MCF 10A (cell line): ENCODE measurements at regions not wholly inside any gene's neighbourhood (a gene's known extent, or its start where the extent isn't known, plus 50 kb on each side); places are given as distances from the start of the nearest gene placed in this dataset.

Source experiments
- BruUV-seq: library from RNA; stranded (reverse); fragments of 400-500 nt; replicated peaks from 2 replicates; lab custom pipeline; 2021; lab: Mats Ljungman, UMichigan
- CTCF ChIA-PET: fragments of 300-600 bp; sonication (Branson Sonifier 250); formaldehyde crosslinking; extraction: SDS; loops from one replicate; lab custom pipeline; 2021; ENCODE audit warnings: antibody characterized with exemption, inconsistent platforms; lab: Yijun Ruan, JAX
- POLR2A ChIA-PET: fragments of 300-600, 350-650 bp; sonication (Branson Sonifier 250); formaldehyde crosslinking; extraction: SDS; loops from one replicate; lab custom pipeline; 2020; ENCODE audit warnings: antibody characterized with exemption, inconsistent platforms; lab: Yijun Ruan, JAX
- DNase-seq: peaks from one replicate; pipeline ENCODE4 v3.0.0-alpha.2; 2018; ENCODE audit not compliant: unreplicated experiment
- H3K27ac Mint-ChIP-seq: one replicate; pipeline ENCODE4 v1.8.0; 2022; ENCODE audit warnings: mild to moderate bottlenecking, low read depth, mixed read lengths; ENCODE audit not compliant: unreplicated experiment
- H3K27me3 Mint-ChIP-seq: one replicate; pipeline ENCODE4 v1.8.0; 2022; ENCODE audit warnings: mixed read lengths; ENCODE audit not compliant: insufficient read depth, unreplicated experiment
- H3K36me3 Mint-ChIP-seq: one replicate; pipeline ENCODE4 v1.8.0; 2022; ENCODE audit warnings: mild to moderate bottlenecking, moderate library complexity, mixed read lengths; ENCODE audit not compliant: insufficient read depth, unreplicated experiment
- H3K4me1 Mint-ChIP-seq: one replicate; pipeline ENCODE4 v1.8.0; 2022; ENCODE audit warnings: mixed read lengths; ENCODE audit not compliant: insufficient read depth, unreplicated experiment
- H3K4me3 Mint-ChIP-seq: one replicate; pipeline ENCODE4 v1.8.0; 2022; ENCODE audit warnings: mild to moderate bottlenecking, moderate library complexity, mixed read lengths; ENCODE audit not compliant: unreplicated experiment
- H3K9me3 Mint-ChIP-seq: one replicate; pipeline ENCODE4 v1.8.0; 2022; ENCODE audit warnings: mixed read lengths; ENCODE audit not compliant: unreplicated experiment
- CTCF ChIP-seq: fragments of 200-600 bp; IDR thresholded peaks from one replicate; pipeline ENCODE4 v1.8.0; 2022; ENCODE audit warnings: antibody characterized with exemption, mild to moderate bottlenecking; ENCODE audit not compliant: unreplicated experiment
- intact Hi-C: fragments of 100-400 bp; cut with micrococcal nuclease; formaldehyde crosslinking; loops from 2 replicates; pipeline ENCODE4 v1.14.1; 2022

DNA sequence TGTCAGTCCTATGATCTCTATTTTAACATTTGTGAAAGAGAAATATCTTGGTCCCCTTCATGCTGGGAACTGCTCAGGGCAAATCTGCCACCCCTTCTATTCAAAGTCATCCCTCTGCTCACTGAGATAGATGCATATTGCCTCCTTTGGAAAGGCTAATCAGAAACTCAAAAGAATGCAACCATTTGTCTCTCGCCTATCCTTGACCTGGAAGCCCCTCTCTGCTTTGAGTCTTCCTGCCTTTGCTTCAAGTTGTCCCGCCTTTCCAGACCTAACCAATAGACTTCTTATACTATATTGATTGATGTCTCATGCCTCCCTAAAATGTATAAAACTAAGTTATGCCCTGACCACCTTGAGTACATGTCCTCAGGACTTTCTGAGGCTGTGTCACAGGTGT lies 97.0 kb downstream of the PSAT1 start:
- no peak for TF ChIP-seq CTCF
- no peak for DNase-seq
- H3K36me3 Mint-ChIP-seq, result no peaks in the 10 kb centered on the region
- no peak overlapping the region for H3K27ac Mint-ChIP-seq
- H3K4me1 Mint-ChIP-seq, result no peaks in the 10 kb centered on the region
- ChIA-PET CTCF (no interaction called here), POLR2A (no interaction called here)
- intact Hi-C loops, result no loop called here
- H3K27me3 Mint-ChIP-seq, result no peaks in the 10 kb centered on the region
- no peak overlapping the region for H3K4me3 Mint-ChIP-seq
- no TSS peak for BruUV-seq
- H3K9me3 Mint-ChIP-seq, result peaks cover 7% of the 10 kb centered on the region

GRCh38 chr9:78396087-78396486 lies 99.2 kb downstream of the PSAT1 start:
- no peaks in the 10 kb centered on the region for H3K36me3 Mint-ChIP-seq
- BruUV-seq, result no TSS peak

DNA sequence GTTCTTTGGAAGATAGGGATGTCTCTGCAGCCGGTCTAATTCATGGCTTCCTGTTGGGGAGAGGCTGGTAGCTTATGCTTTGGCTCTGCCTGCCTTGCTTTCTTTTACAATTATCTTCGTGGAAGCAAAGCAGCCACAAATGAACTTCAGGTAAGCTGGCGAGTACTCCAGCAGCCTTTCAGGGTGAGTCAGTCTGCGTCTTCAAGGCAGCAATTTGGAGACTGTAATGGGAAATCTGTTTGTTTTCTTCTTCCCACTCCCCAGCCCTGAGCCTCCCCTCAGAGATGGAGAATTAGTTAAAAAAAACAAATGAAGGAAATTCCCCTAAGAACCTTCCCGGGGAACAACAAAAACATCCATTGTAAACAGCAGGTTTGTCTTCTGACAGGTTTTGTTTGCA lies 100.1 kb downstream of the PSAT1 start:
- no TSS peak for BruUV-seq
- POLR2A ChIA-PET, result no interaction called here
- TF ChIP-seq CTCF, result no peak
- CTCF ChIA-PET, result interaction anchor here (0.9 kb wide), 1 partner anchor 466 kb away, joined by 3 read pairs; no protein-coding TSS in a partner anchor
- Mint-ChIP-seq H3K4me3 (no peak overlapping the region), H3K36me3 (no peaks in the 10 kb centered on the region), H3K27ac (no peak overlapping the region), H3K4me1 (no peaks in the 10 kb centered on the region), H3K9me3 (peaks cover 7% of the 10 kb centered on the region), H3K27me3 (no peaks in the 10 kb centered on the region)
- no peak for DNase-seq
- intact Hi-C loops, result no loop called here

More at GRCh38 chr9:78396087-78396486, 99.2 kb downstream of the PSAT1 start:
- no peak for TF ChIP-seq CTCF
- DNase-seq, result no peak
- intact Hi-C loops, result no loop called here
- no peaks in the 10 kb centered on the region for H3K27me3 Mint-ChIP-seq
- H3K27ac Mint-ChIP-seq, result no peak overlapping the region
- H3K4me1 Mint-ChIP-seq, result no peaks in the 10 kb centered on the region
- POLR2A ChIA-PET, result no interaction called here
- H3K9me3 Mint-ChIP-seq, result peaks cover 7% of the 10 kb centered on the region
- no peak overlapping the region for H3K4me3 Mint-ChIP-seq
- CTCF ChIA-PET, result no interaction called here

DNA sequence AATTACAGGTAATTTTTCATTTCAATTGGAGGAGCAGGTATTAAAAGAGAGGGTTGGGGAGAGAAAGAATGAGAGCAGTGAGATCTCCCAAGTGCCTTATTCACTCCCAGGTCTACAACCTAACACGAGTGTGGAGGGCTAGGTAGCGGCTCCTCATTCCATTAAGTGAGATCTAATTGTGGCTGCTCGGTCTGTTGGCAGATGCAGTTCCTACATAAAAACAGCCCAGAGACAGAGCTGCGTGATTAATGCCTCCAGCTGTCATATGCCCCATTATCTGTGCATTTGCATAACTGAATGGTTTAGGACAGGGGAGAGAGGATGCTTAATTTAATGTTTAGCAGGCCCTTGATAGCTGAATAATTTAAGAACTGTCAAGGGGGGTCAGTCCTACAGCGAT lies 100.5 kb downstream of the PSAT1 start:
- H3K36me3 Mint-ChIP-seq, result no peaks in the 10 kb centered on the region
- BruUV-seq, result no TSS peak
- no peak for TF ChIP-seq CTCF
- no peak for DNase-seq
- ChIA-PET CTCF (interaction anchor here (0.9 kb wide), 1 partner anchor 466 kb away, joined by 3 read pairs; no protein-coding TSS in a partner anchor), POLR2A (no interaction called here)
- peaks cover 7% of the 10 kb centered on the region for H3K9me3 Mint-ChIP-seq
- no peaks in the 10 kb centered on the region for H3K27me3 Mint-ChIP-seq
- H3K27ac Mint-ChIP-seq, result no peak overlapping the region
- H3K4me3 Mint-ChIP-seq, result no peak overlapping the region
- intact Hi-C loops, result no loop called here
- H3K4me1 Mint-ChIP-seq, result no peaks in the 10 kb centered on the region
